GM23338 (cell line): ENCODE measurements at regions not wholly inside any gene's neighbourhood (a gene's known extent, or its start where the extent isn't known, plus 50 kb on each side); places are given as distances from the start of the nearest gene placed in this dataset.

ENCODE experiments used
- EZH2 ChIP-seq: fragments of 200-600 bp; sonication (generic); IDR thresholded peaks from one replicate; pipeline ENCODE4 v1.8.0; 2017; ENCODE audit warnings: antibody characterized with exemption, mild to moderate bottlenecking, low read depth; ENCODE audit not compliant: unreplicated experiment
- EZH2phosphoT487 ChIP-seq: fragments of 200-600 bp; sonication (generic); IDR thresholded peaks from one replicate; pipeline ENCODE4 v1.8.1; 2018; ENCODE audit warnings: antibody characterized with exemption; ENCODE audit not compliant: unreplicated experiment
- POLR2AphosphoS5 ChIP-seq: IDR thresholded peaks from 2 replicates; pipeline ENCODE4 v1.6.1; 2016; ENCODE audit warnings: antibody characterized with exemption, low read depth
- TF ChIP-seq, protein P1 (sequence below), 2 experiments: fragments of 200-600 bp in 1 of 2; sonication (generic) in 1 of 2; conservative IDR thresholded peaks; 2 replicates each; pipeline versions ENCODE4 v1.5.1 to v1.6.1; 2016 to 2017; ENCODE audit warnings: antibody characterized with exemption in 2 of 2, low read depth in 2 of 2, mild to moderate bottlenecking in 2 of 2, moderate library complexity in 1 of 2

GRCh38 chr20:6599876-6600735 lies 167.4 kb upstream of the BMP2 start:
- no peak for TF ChIP-seq EZH2
- TF ChIP-seq, protein P1, sequence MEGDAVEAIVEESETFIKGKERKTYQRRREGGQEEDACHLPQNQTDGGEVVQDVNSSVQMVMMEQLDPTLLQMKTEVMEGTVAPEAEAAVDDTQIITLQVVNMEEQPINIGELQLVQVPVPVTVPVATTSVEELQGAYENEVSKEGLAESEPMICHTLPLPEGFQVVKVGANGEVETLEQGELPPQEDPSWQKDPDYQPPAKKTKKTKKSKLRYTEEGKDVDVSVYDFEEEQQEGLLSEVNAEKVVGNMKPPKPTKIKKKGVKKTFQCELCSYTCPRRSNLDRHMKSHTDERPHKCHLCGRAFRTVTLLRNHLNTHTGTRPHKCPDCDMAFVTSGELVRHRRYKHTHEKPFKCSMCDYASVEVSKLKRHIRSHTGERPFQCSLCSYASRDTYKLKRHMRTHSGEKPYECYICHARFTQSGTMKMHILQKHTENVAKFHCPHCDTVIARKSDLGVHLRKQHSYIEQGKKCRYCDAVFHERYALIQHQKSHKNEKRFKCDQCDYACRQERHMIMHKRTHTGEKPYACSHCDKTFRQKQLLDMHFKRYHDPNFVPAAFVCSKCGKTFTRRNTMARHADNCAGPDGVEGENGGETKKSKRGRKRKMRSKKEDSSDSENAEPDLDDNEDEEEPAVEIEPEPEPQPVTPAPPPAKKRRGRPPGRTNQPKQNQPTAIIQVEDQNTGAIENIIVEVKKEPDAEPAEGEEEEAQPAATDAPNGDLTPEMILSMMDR (conservative IDR thresholded peaks at IDR 0.05; ENCODE audit: low read depth in 2 of 2) = no peak
- TF ChIP-seq EZH2phosphoT487 = no peak
- TF ChIP-seq POLR2AphosphoS5 = no peak
